Endothelial cell of umbilical vein (primary cell): ENCODE measurements at regions not wholly inside any gene's neighbourhood (a gene's known extent, or its start where the extent isn't known, plus 50 kb on each side); places are given as distances from the start of the nearest gene placed in this dataset.

Experiments used
- BruUV-seq: library from RNA; stranded (reverse); fragments of 400-500 nt; replicated peaks from 2 replicates; lab custom pipeline; 2021; lab: Mats Ljungman, UMichigan
- CTCF ChIA-PET: fragments of 300-600, 350-600 bp; sonication (Branson Sonifier 250); formaldehyde crosslinking; loops from one replicate; lab custom pipeline; 2021; ENCODE audit warnings: antibody characterized with exemption, inconsistent platforms; lab: Charles Lee
- POLR2A ChIA-PET: fragments of 300-600, 350-600 bp; sonication (Branson Sonifier 250); formaldehyde crosslinking; loops from one replicate; lab custom pipeline; 2021; ENCODE audit warnings: antibody characterized with exemption, inconsistent platforms; lab: Charles Lee
- DNase-seq: peaks from one replicate; pipeline ENCODE4 v3.0.0-alpha.2; 2011; ENCODE audit warnings: low read depth, low spot score
- FAIRE-seq: peaks from 2 replicates; lab custom pipeline; 2011; peaks lifted over from hg19 to GRCh38; lab: Jason Lieb, UNC
- H2AFZ ChIP-seq: 2 replicates; pipeline ENCODE4 v1.6.0; 2012; ENCODE audit warnings: low read depth, low read length, control low read depth, inconsistent platforms
- H3K27ac ChIP-seq: 2 replicates; pipeline ENCODE4 v1.5.1; 2011; ENCODE audit warnings: low read depth, mild to moderate bottlenecking, control low read depth, low read length, moderate library complexity; ENCODE audit not compliant: insufficient read depth
- H3K27me3 ChIP-seq, 2 experiments: 2 replicates each; pipeline versions ENCODE4 v1.6.0 to v1.6.1; 2011; ENCODE audit warnings: low read length in 2 of 2, mixed read lengths in 1 of 2; ENCODE audit not compliant: control insufficient read depth in 2 of 2, insufficient read depth in 2 of 2
- H3K36me3 ChIP-seq, 2 experiments: 2 replicates in 1 of 2; 3 replicates in 1 of 2; pipeline ENCODE4 v1.5.1; 2011; ENCODE audit warnings: low read length in 2 of 2, mild to moderate bottlenecking in 1 of 2, moderate library complexity in 1 of 2; ENCODE audit not compliant: control insufficient read depth in 2 of 2, insufficient read depth in 2 of 2; ENCODE audit errors: extremely low read depth in 1 of 2
- H3K4me1 ChIP-seq: 3 replicates; pipeline ENCODE4 v1.5.1; 2011; ENCODE audit warnings: mild to moderate bottlenecking, low read length; ENCODE audit not compliant: control insufficient read depth, insufficient read depth; ENCODE audit errors: extremely low read depth
- H3K4me2 ChIP-seq: 2 replicates; pipeline ENCODE4 v1.6.1; 2011; ENCODE audit warnings: low read length, control low read depth, mixed read lengths; ENCODE audit not compliant: insufficient read depth
- H3K4me3 ChIP-seq, 3 experiments: fragments of 200-600 bp in 1 of 3; sonication (generic), shearing (Covaris generic) in 1 of 3; replicated peaks in 1 of 3; 2 replicates each; pipeline ENCODE4 v1.5.1; 2011 to 2016; ENCODE audit warnings: control low read depth in 3 of 3, low read length in 3 of 3, mild to moderate bottlenecking in 2 of 3, inconsistent platforms in 1 of 3, low read depth in 1 of 3, moderate library complexity in 1 of 3; ENCODE audit not compliant: insufficient read depth in 1 of 3
- H3K79me2 ChIP-seq: 2 replicates; pipeline ENCODE4 v1.6.0; 2012; ENCODE audit warnings: low read length, inconsistent platforms; ENCODE audit not compliant: control insufficient read depth, insufficient read depth
- H3K9ac ChIP-seq: replicated peaks from 2 replicates; pipeline ENCODE3; 2011; ENCODE audit warnings: low read length, control low read depth; ENCODE audit not compliant: insufficient read depth; ENCODE audit errors: extremely low read depth
- H3K9me1 ChIP-seq: replicated peaks from 3 replicates; pipeline ENCODE4 v1.6.0; 2011; ENCODE audit warnings: mild to moderate bottlenecking, low read length; ENCODE audit not compliant: control insufficient read depth, insufficient read depth; ENCODE audit errors: extremely low read depth
- H3K9me3 ChIP-seq: replicated peaks from 2 replicates; pipeline ENCODE4 v1.5.1; 2012; ENCODE audit warnings: low read length, inconsistent platforms; ENCODE audit not compliant: control insufficient read depth, insufficient read depth
- H4K20me1 ChIP-seq: replicated peaks from 2 replicates; pipeline ENCODE3; 2011; ENCODE audit warnings: mild to moderate bottlenecking, low read length; ENCODE audit not compliant: control insufficient read depth, insufficient read depth; ENCODE audit errors: extremely low read depth
- EZH2 ChIP-seq: IDR thresholded peaks from 2 replicates; pipeline ENCODE4 v1.6.1; 2012; ENCODE audit warnings: borderline replicate concordance, low read depth, mild to moderate bottlenecking, moderate library complexity, low read length, inconsistent platforms; ENCODE audit not compliant: severe bottlenecking
- FOS ChIP-seq: IDR thresholded peaks from 2 replicates; pipeline ENCODE4 v1.6.1; 2011; ENCODE audit warnings: mild to moderate bottlenecking, low read length, moderate library complexity, borderline replicate concordance; ENCODE audit not compliant: insufficient read depth
- GATA2 ChIP-seq: IDR thresholded peaks from 2 replicates; pipeline ENCODE4 v1.7.0; 2011; ENCODE audit warnings: low read depth, mild to moderate bottlenecking, moderate library complexity, mixed read lengths, low read length; ENCODE audit not compliant: insufficient read length, insufficient read depth
- JUN ChIP-seq: IDR thresholded peaks from 2 replicates; pipeline ENCODE4 v1.6.1; 2011; ENCODE audit warnings: borderline replicate concordance, low read depth; ENCODE audit not compliant: insufficient read length, insufficient read depth
- MYC ChIP-seq: IDR thresholded peaks from one replicate; pipeline ENCODE4 v1.6.1; 2011; ENCODE audit warnings: mild to moderate bottlenecking, low read depth, low read length
- POLR2A ChIP-seq: IDR thresholded peaks from 2 replicates; pipeline ENCODE4 v1.6.1; 2012; ENCODE audit warnings: low read depth, mild to moderate bottlenecking, control low read depth, low read length
- POLR2AphosphoS5 ChIP-seq: IDR thresholded peaks from 2 replicates; pipeline ENCODE4 v1.6.1; 2012; ENCODE audit warnings: low read depth, mild to moderate bottlenecking, control low read depth, low read length, moderate library complexity; ENCODE audit not compliant: insufficient read depth
- dilution Hi-C: fragments of 300-500 bp; cut with MboI; formaldehyde crosslinking; loops from one replicate; pipeline ENCODE4 v1.15.0; 2019; ENCODE audit warnings: low sequenced_read_pairs; ENCODE audit not compliant: extremely low pct_ligation_motif_present
- intact Hi-C: fragments of 100-400 bp; cut with micrococcal nuclease; formaldehyde crosslinking; loops from one replicate; pipeline ENCODE4 v1.10.0; 2022
- TF ChIP-seq, protein P1 (sequence below): IDR thresholded peaks from 2 replicates; pipeline ENCODE4 v1.6.1; 2011; ENCODE audit not compliant: insufficient read depth, insufficient read length
- TF ChIP-seq, protein P2 (sequence below), 2 donors: IDR thresholded peaks; 1 replicate in 1 of 2; 2 replicates in 1 of 2; pipeline ENCODE4 v1.5.1; 2011; ENCODE audit warnings: low read length in 2 of 2, mild to moderate bottlenecking in 2 of 2, moderate library complexity in 2 of 2, control low read depth in 1 of 2, inconsistent platforms in 1 of 2, low read depth in 1 of 2; ENCODE audit not compliant: insufficient read depth in 1 of 2; ENCODE audit errors: extremely low read depth in 1 of 2

DNA sequence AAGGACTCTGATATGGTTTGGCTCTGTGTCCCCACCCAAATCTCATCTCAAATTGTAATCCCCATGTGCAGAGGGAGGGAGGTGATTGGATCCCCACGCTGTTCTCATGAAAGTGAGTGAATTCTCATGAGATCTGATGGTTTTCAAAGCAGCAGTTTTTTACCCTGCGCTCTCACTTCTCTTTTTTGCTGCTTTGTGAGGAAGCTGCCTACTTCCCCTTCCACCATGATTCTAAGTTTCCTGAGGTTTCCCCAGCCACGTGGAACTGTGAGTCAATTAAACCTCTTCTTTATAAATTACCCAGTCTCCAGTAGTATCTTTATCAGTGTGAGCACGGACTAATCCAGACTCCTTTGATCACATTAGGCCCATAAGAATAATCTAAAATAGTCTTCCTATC lies 719.7 kb upstream of the CDH8 start:
- intact Hi-C loops (no loop called here), dilution Hi-C loops (no loop called here)
- no peak overlapping the region for H3K27ac ChIP-seq
- BruUV-seq = no TSS peak
- H3K79me2 ChIP-seq = no peaks in the 10 kb centered on the region
- no peaks in the 10 kb centered on the region for H3K9me3 ChIP-seq
- FAIRE-seq = no peak
- H4K20me1 ChIP-seq = no peaks in the 10 kb centered on the region
- H3K9me1 ChIP-seq = no peaks in the 10 kb centered on the region
- CTCF ChIA-PET = no interaction called here
- no peaks in the 10 kb centered on the region for H3K27me3 ChIP-seq
- H3K4me3 ChIP-seq = no peak overlapping the region
- H3K4me1 ChIP-seq = no peaks in the 10 kb centered on the region
- no peak for DNase-seq
- no peak overlapping the region for H3K9ac ChIP-seq
- POLR2A ChIA-PET = no interaction called here
- H2AFZ ChIP-seq = no peak overlapping the region
- H3K36me3 ChIP-seq = no peaks in the 10 kb centered on the region
- H3K4me2 ChIP-seq = no peak overlapping the region
- no peak for TF ChIP-seq FOS
- TF ChIP-seq POLR2AphosphoS5 = no peak
- TF ChIP-seq GATA2 = no peak
- TF ChIP-seq EZH2 = no peak

DNA sequence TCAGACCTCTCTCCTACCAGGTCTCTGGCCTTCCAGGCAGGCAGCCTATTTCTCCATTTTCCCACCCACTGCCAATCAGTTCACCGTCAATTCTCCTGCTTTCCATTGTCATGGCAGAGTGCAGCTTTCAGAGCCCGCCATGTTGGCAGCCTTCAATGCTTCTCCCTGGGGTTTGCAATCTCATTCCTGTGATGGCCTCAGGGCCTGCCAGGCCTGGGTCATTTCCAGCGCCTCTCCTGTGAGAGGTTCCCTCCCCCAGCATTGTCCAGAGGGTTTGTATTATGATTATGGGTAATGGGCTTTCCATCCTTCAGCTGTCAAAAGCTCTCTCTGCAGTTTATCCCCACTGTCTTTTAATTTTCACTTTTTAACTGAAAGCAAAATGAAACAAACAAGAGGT lies 716.6 kb upstream of the CDH8 start:
- CTCF ChIA-PET = no interaction called here
- DNase-seq (no peak), FAIRE-seq (no peak)
- POLR2A ChIA-PET = no interaction called here
- Histone ChIP-seq H3K9ac (no peak overlapping the region), H4K20me1 (no peaks in the 10 kb centered on the region), H3K4me3 (no peak overlapping the region), H3K79me2 (no peaks in the 10 kb centered on the region), H3K36me3 (no peaks in the 10 kb centered on the region), H3K4me1 (no peaks in the 10 kb centered on the region), H3K4me2 (no peak overlapping the region), H3K9me1 (no peaks in the 10 kb centered on the region), H3K27me3 (no peaks in the 10 kb centered on the region), H2AFZ (no peak overlapping the region), H3K27ac (no peak overlapping the region), H3K9me3 (no peaks in the 10 kb centered on the region)
- TF ChIP-seq, protein P1, sequence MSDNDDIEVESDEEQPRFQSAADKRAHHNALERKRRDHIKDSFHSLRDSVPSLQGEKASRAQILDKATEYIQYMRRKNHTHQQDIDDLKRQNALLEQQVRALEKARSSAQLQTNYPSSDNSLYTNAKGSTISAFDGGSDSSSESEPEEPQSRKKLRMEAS = no peak
- TF ChIP-seq GATA2 (no peak), FOS (no peak), POLR2A (no peak), POLR2AphosphoS5 (no peak), EZH2 (no peak), MYC (no peak), JUN (no peak)
- TF ChIP-seq, protein P2, sequence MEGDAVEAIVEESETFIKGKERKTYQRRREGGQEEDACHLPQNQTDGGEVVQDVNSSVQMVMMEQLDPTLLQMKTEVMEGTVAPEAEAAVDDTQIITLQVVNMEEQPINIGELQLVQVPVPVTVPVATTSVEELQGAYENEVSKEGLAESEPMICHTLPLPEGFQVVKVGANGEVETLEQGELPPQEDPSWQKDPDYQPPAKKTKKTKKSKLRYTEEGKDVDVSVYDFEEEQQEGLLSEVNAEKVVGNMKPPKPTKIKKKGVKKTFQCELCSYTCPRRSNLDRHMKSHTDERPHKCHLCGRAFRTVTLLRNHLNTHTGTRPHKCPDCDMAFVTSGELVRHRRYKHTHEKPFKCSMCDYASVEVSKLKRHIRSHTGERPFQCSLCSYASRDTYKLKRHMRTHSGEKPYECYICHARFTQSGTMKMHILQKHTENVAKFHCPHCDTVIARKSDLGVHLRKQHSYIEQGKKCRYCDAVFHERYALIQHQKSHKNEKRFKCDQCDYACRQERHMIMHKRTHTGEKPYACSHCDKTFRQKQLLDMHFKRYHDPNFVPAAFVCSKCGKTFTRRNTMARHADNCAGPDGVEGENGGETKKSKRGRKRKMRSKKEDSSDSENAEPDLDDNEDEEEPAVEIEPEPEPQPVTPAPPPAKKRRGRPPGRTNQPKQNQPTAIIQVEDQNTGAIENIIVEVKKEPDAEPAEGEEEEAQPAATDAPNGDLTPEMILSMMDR (IDR thresholded peaks at IDR 0.05; ENCODE audit: extremely low read depth in 1 of 2, insufficient read depth in 1 of 2, low read depth in 1 of 2, low read length in 2 of 2) = no peak
- intact Hi-C loops (no loop called here), dilution Hi-C loops (no loop called here)
- BruUV-seq = no TSS peak
